MM.1S (cell line): ENCODE measurements at regions not wholly inside any gene's neighbourhood (a gene's known extent, or its start where the extent isn't known, plus 50 kb on each side); places are given as distances from the start of the nearest gene placed in this dataset.

ENCODE experiments used
- EZH2 ChIP-seq: fragments of 300-600 bp; sonication (generic); optimal IDR thresholded peaks from 2 replicates; pipeline ENCODE3; 2017; ENCODE audit warnings: low read depth, mild to moderate bottlenecking, antibody characterized with exemption, low read length, mixed read lengths
- EZH2phosphoT487 ChIP-seq: fragments of 300-600 bp; sonication (generic); IDR thresholded peaks from 2 replicates; pipeline ENCODE4 v1.6.1; 2018; ENCODE audit warnings: antibody characterized with exemption, low read length
- TF ChIP-seq, protein P1 (sequence below): fragments of 300-600 bp; sonication (generic); IDR thresholded peaks from 2 replicates; pipeline ENCODE4 v1.5.1; 2016; ENCODE audit warnings: antibody characterized with exemption, low read length, mixed read lengths

DNA sequence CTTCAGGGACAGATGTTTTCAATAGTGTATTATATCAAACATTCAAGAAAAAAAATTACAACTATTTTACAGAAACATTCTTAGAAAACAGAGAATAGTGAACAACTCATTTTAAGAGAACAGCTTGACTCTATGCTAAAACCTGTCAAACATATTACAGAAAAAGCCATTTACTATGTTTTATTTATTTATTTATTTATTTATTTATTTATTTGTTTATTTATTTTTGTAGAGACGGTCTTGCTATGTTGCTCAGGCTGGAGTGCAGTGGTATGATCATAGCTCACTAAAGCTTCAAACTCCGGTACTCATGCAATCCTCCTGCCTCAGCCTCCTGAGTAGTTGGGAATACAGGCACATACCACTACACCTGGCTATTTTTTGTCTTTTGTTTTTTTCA, 317.9 kb upstream of the HTR1E start:
- TF ChIP-seq, protein P1, sequence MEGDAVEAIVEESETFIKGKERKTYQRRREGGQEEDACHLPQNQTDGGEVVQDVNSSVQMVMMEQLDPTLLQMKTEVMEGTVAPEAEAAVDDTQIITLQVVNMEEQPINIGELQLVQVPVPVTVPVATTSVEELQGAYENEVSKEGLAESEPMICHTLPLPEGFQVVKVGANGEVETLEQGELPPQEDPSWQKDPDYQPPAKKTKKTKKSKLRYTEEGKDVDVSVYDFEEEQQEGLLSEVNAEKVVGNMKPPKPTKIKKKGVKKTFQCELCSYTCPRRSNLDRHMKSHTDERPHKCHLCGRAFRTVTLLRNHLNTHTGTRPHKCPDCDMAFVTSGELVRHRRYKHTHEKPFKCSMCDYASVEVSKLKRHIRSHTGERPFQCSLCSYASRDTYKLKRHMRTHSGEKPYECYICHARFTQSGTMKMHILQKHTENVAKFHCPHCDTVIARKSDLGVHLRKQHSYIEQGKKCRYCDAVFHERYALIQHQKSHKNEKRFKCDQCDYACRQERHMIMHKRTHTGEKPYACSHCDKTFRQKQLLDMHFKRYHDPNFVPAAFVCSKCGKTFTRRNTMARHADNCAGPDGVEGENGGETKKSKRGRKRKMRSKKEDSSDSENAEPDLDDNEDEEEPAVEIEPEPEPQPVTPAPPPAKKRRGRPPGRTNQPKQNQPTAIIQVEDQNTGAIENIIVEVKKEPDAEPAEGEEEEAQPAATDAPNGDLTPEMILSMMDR, result no peak
- TF ChIP-seq EZH2 (no peak), EZH2phosphoT487 (no peak)
